ENCODE measurements at regions not wholly inside any gene's neighbourhood (a gene's known extent, or its start where the extent isn't known, plus 50 kb on each side); places are given as distances from the start of the nearest gene placed in this dataset.

- no peak for TF ChIP-seq KDM5A (IDR thresholded peaks at IDR 0.05; ENCODE audit: low read length)
These were observed 74.8 kb downstream of the KRTAP19-8 start (continued) for GRCh38 chr21:30963502-30963901.

- no peak overlapping the region for H3K4ac ChIP-seq (replicated peaks; ENCODE audit: insufficient read length, low read depth, low read length)
- no peak overlapping the region for H2BK20ac ChIP-seq (ENCODE audit: low read length)
- H2BK12ac ChIP-seq (ENCODE audit: low read depth, low read length) = no peak overlapping the region
- no peak overlapping the region for H3K23ac ChIP-seq (ENCODE audit: insufficient read length)
- H4K91ac ChIP-seq (replicated peaks; ENCODE audit: insufficient read length, low read length) = no peak overlapping the region
- no peak overlapping the region for H3K56ac ChIP-seq (replicated peaks; ENCODE audit: insufficient read length, low read depth, low read length)
- H3K4me2 ChIP-seq (ENCODE audit: insufficient read depth in 1 of 2, low read depth in 2 of 2, low read length in 2 of 2) = no peak overlapping the region
- no peak overlapping the region for H2BK120ac ChIP-seq (replicated peaks; ENCODE audit: low read depth, low read length)
- no peak overlapping the region for H3K9ac ChIP-seq (replicated peaks in 1 of 4; ENCODE audit: extremely low read depth in 1 of 4, low read depth in 3 of 4, low read length in 3 of 4)
- no peak overlapping the region for H3K4me3 ChIP-seq (ENCODE audit: extremely low read depth in 1 of 4, insufficient read depth in 2 of 4, low read depth in 3 of 4, low read length in 4 of 4)
- ChIA-PET CTCF (ENCODE audit: partially characterized antibody) (interaction anchor here (0.6 to 2.0 kb wide), 11 partner anchors 14 to 388 kb away, joined by 3 to 6 read pairs (median 3); no protein-coding TSS in a partner anchor), POLR2A (ENCODE audit: partially characterized antibody) (no interaction called here)
- no peaks in the 10 kb centered on the region for H4K20me1 ChIP-seq (replicated peaks in 1 of 2; ENCODE audit: control insufficient read depth in 1 of 2, insufficient read depth in 2 of 2, low read length in 2 of 2)
- TF ChIP-seq RAD21 (IDR thresholded peaks at IDR 0.05 in 1 of 2, conservative IDR thresholded peaks at IDR 0.05 in 1 of 2; ENCODE audit: low read depth in 2 of 2, low read length in 2 of 2) = peak; percentile 15 to 22; a peak in 2 of 4 replicates
- TF ChIP-seq CTCF (IDR thresholded peaks at IDR 0.05; ENCODE audit: control extremely low read depth in 1 of 3, insufficient read depth in 1 of 3, low read depth in 1 of 3, low read length in 3 of 3) = peak in 2 of 3 experiments; percentile 42 to 56; a peak in 3 of 4 replicates
- TF ChIP-seq HDAC2 (IDR thresholded peaks at IDR 0.05; ENCODE audit: borderline replicate concordance in 1 of 2, low read depth in 2 of 2, low read length in 2 of 2) = no peak
- H3K27ac ChIP-seq (ENCODE audit: low read depth, low read length) = no peak overlapping the region
- FAIRE-seq (peak; percentile 13), DNase-seq (ENCODE audit: low read depth in 1 of 2, low spot score in 2 of 2) (no peak)
- H3K36me3 ChIP-seq (ENCODE audit: control insufficient read depth in 2 of 4, insufficient read depth in 4 of 4, low read length in 3 of 4) = no peaks in the 10 kb centered on the region
- no peak overlapping the region for H3K14ac ChIP-seq (ENCODE audit: insufficient read length)
- H2BK15ac ChIP-seq (ENCODE audit: low read length) = no peak overlapping the region
- H3K9me3 ChIP-seq (ENCODE audit: insufficient read depth in 2 of 2, low read depth in 1 of 2, low read length in 1 of 2) = no peaks in the 10 kb centered on the region
- no peak overlapping the region for H2AK5ac ChIP-seq (ENCODE audit: low read depth, low read length)
- no peaks in the 10 kb centered on the region; the same call in 1 of the 2 replicates for H3K23me2 ChIP-seq (ENCODE audit: low read depth, low read length)
- no peaks in the 10 kb centered on the region for H3K4me1 ChIP-seq (replicated peaks in 1 of 4; ENCODE audit: control insufficient read depth in 3 of 4, insufficient read depth in 4 of 4, low read length in 3 of 4)
- no peaks in the 10 kb centered on the region for H3K27me3 ChIP-seq (replicated peaks in 1 of 4; ENCODE audit: control insufficient read depth in 3 of 4, extremely low read depth in 1 of 4, insufficient read depth in 3 of 4, low read length in 3 of 4)
- no peak overlapping the region for H2BK5ac ChIP-seq (ENCODE audit: low read depth, low read length)
- H4K5ac ChIP-seq (ENCODE audit: insufficient read length, low read depth, low read length) = no peak overlapping the region
- no peaks in the 10 kb centered on the region for H3K79me2 ChIP-seq (ENCODE audit: control insufficient read depth in 1 of 2, insufficient read depth in 2 of 2, low read length in 2 of 2)
- no peak overlapping the region for H3K18ac ChIP-seq (ENCODE audit: extremely low read depth, low read length)
- H2AFZ ChIP-seq (ENCODE audit: low read length) = no peak overlapping the region
- WGBS, 2 experiments (ENCODE audit: extremely low coverage in 1 of 2, insufficient coverage in 1 of 2, insufficient read length in 1 of 2, insufficient replicate concordance in 2 of 2, low coverage in 1 of 2, low lambda C conversion rate in 2 of 2, missing lambda C conversion rate in 1 of 2) = 81% methylated on average over 5 of the region's 5 CpGs; no CpG with 5 or more reads in 1 of the 2 experiments
- no peak overlapping the region for H4K8ac ChIP-seq (ENCODE audit: extremely low read depth, insufficient read depth, low read length)
- no peaks in the 10 kb centered on the region for H3K79me1 ChIP-seq (ENCODE audit: low read depth, low read length)
These were observed 76.3 kb downstream of the KRTAP19-8 start for GRCh38 chr21:30962013-30962412.
